HEK293T (cell line): ENCODE measurements at regions not wholly inside any gene's neighbourhood (a gene's known extent, or its start where the extent isn't known, plus 50 kb on each side); places are given as distances from the start of the nearest gene placed in this dataset.

Source experiments
- ARNT ChIP-seq: fragments of 450-650 bp; IDR thresholded peaks from 2 replicates; pipeline ENCODE4 v1.6.1; 2017; ENCODE audit warnings: mild to moderate bottlenecking
- BHLHE40 ChIP-seq: fragments of 450-650 bp; IDR thresholded peaks from 2 replicates; pipeline ENCODE4 v1.6.1; 2016; ENCODE audit warnings: mild to moderate bottlenecking, moderate library complexity, borderline replicate concordance
- CTBP1 ChIP-seq: fragments of 450-650 bp; IDR thresholded peaks from 2 replicates; pipeline ENCODE4 v1.6.1; 2016; ENCODE audit warnings: borderline replicate concordance
- ELF4 ChIP-seq: fragments of 450-650 bp; IDR thresholded peaks from 2 replicates; pipeline ENCODE4 v1.6.1; 2017; ENCODE audit warnings: antibody characterized with exemption
- FOXA1 ChIP-seq: fragments of 450-650 bp; IDR thresholded peaks from 2 replicates; pipeline ENCODE4 v1.6.1; 2016; ENCODE audit warnings: mild to moderate bottlenecking
- FOXK2 ChIP-seq: fragments of 450-650 bp; IDR thresholded peaks from 2 replicates; pipeline ENCODE4 v1.6.1; 2016; ENCODE audit warnings: mild to moderate bottlenecking
- LEF1 ChIP-seq: fragments of 450-650 bp; IDR thresholded peaks from 2 replicates; pipeline ENCODE4 v1.6.1; 2017; ENCODE audit warnings: mild to moderate bottlenecking, borderline replicate concordance
- PKNOX1 ChIP-seq: fragments of 450-650 bp; IDR thresholded peaks from 2 replicates; pipeline ENCODE4 v1.6.1; 2016
- SP1 ChIP-seq: fragments of 450-650 bp; IDR thresholded peaks from 2 replicates; pipeline ENCODE4 v1.6.1; 2017
- SUZ12 ChIP-seq: fragments of 450-650 bp; IDR thresholded peaks from 2 replicates; pipeline ENCODE4 v1.6.1; 2016; ENCODE audit warnings: mild to moderate bottlenecking

DNA sequence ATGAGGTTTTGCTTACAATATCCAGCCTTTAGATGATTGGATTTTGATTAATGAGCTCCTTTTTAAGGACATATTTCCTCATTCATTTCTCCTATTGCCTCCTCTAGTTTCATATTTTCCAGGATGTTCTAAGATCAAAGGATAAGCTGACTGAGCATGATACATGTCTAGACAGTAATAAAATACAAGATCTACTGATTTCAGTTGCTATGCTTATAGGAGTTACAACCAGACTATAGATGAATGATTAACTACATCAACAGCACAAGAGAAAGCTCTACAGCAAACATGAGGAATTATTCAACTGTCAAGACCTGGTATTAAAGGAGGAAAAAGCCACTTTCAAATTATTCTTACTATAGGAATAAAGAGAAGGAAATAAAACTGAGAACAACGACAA lies 85.0 kb upstream of the LINC00305 start:
- no peak for TF ChIP-seq PKNOX1
- TF ChIP-seq BHLHE40, result no peak
- no peak for TF ChIP-seq ELF4
- TF ChIP-seq SUZ12, result no peak
- TF ChIP-seq SP1, result no peak
- no peak for TF ChIP-seq LEF1
- no peak for TF ChIP-seq ARNT
- no peak for TF ChIP-seq FOXA1
- TF ChIP-seq CTBP1, result no peak
- TF ChIP-seq FOXK2, result no peak
